Omental fat pad (tissue), 3 donors: ENCODE measurements at regions not wholly inside any gene's neighbourhood (a gene's known extent, or its start where the extent isn't known, plus 50 kb on each side); places are given as distances from the start of the nearest gene placed in this dataset.

Experiments
- ATAC-seq: fragments of 150-250 bp; one replicate; pipeline ENCODE4 v1.9.1; 2016; ENCODE audit warnings: mild to moderate bottlenecking, moderate library complexity; ENCODE audit not compliant: low FRiP score
- DNase-seq: peaks from one replicate; pipeline ENCODE4 v3.0.0-alpha.2; 2019; ENCODE audit warnings: low spot score
- TF ChIP-seq, protein P1 (sequence below), 3 donors: fragments of 450-650 bp; IDR thresholded peaks; one replicate each; pipeline ENCODE4 v1.5.1; 2016 to 2017; ENCODE audit warnings: antibody characterized with exemption in 3 of 3, mild to moderate bottlenecking in 3 of 3, moderate library complexity in 2 of 3

DNA sequence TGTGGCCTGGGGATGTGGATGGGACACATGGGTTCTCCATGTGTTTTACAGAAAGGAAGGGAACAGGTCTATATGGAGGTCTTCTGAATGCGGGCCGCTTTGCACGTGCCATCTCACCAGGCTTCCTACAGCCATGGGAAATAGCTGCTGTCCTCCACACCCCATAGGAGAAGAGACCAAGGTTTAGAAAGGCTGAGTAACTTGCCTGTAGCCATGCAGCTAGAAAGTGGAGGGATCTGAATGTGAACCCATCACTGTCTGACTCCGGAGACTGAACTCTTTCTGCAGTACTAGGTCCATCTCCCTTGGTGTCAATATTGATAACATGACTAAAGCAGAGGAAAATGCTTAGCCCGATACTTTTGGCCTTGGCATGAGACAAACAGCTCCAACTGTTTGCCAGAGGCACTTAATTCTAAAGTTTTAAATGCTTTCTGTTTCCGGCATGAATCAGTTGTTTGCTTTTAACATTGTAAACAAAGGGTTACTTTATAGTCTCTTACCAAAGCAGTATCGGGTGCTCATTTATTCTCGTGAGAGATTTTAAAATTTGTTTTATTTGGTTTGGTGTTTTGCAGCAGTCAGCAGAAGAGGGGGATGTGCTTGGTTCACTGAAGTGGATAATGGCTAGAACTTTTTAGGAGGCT is 64.8 kb upstream of the LOXL4 start:
- ATAC-seq, result no peak

DNA sequence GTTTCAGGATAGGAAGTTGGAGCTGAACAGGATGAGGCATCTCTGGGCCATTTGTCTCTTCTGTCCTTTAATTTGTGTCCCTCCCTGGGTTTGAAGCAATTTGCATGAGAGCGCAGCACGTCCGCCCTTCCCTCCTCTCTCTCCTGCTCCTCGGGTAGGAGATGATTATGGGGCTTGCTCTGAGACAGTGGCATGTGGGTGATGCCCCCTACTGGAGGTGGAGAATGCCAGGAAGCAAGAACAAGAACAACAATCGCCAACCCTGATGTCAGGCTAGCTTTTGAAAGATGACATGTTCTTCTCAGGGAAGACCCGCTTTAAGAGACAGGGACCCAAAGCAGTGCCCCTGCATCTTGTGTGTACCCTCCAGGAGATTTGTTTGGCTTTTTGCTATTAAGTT is 63.9 kb upstream of the LOXL4 start:
- ATAC-seq (no peak), DNase-seq (no peak)
- TF ChIP-seq, protein P1, sequence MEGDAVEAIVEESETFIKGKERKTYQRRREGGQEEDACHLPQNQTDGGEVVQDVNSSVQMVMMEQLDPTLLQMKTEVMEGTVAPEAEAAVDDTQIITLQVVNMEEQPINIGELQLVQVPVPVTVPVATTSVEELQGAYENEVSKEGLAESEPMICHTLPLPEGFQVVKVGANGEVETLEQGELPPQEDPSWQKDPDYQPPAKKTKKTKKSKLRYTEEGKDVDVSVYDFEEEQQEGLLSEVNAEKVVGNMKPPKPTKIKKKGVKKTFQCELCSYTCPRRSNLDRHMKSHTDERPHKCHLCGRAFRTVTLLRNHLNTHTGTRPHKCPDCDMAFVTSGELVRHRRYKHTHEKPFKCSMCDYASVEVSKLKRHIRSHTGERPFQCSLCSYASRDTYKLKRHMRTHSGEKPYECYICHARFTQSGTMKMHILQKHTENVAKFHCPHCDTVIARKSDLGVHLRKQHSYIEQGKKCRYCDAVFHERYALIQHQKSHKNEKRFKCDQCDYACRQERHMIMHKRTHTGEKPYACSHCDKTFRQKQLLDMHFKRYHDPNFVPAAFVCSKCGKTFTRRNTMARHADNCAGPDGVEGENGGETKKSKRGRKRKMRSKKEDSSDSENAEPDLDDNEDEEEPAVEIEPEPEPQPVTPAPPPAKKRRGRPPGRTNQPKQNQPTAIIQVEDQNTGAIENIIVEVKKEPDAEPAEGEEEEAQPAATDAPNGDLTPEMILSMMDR (IDR thresholded peaks at IDR 0.05), result no peak

More for the DNA sequence above, 64.8 kb upstream of the LOXL4 start:
- DNase-seq, result no peak
- TF ChIP-seq, protein P1 (IDR thresholded peaks at IDR 0.05), result no peak

DNA sequence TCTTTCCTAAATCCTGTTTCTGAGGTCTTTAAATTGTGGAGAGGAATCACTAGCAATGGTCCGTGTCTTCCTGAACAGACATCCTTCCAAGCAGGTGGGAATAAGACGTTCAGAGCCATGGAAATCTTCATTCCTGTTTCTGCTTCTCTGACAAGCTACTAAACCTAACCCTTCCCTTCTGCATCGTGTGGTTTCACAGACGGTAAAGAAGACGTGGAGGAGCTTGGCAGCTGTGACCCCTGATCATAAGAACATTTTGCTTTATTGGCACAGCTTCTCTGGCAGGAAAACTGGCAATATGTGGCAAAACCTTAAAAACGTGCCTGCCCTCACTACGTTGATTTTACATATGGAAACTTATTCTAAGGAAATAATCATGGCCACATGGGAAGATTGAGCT is 63.0 kb upstream of the LOXL4 start:
- DNase-seq, result no peak
- ATAC-seq, result no peak
- TF ChIP-seq, protein P1 (IDR thresholded peaks at IDR 0.05), result no peak

DNA sequence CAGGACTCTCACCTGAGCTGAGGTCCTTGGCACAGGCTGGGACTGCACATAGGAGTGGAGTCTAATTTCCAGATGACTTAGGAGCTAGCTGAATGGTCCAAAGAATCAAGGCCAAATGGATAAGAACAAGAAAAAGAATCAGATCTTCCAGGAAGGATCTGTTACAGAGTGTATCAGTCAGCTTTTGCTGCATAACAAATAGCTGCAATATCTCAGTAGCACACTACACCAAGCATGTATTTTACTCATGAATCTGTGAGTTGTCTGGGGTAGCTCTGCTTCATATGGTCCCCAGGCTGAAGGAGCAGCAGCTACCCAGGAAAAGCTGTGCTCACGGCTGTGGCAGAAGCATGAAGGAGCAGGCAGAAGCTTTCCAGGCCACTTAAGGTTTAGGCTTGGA is 60.6 kb upstream of the LOXL4 start:
- DNase-seq (no peak), ATAC-seq (no peak)
- TF ChIP-seq, protein P1 (IDR thresholded peaks at IDR 0.05), result no peak

DNA sequence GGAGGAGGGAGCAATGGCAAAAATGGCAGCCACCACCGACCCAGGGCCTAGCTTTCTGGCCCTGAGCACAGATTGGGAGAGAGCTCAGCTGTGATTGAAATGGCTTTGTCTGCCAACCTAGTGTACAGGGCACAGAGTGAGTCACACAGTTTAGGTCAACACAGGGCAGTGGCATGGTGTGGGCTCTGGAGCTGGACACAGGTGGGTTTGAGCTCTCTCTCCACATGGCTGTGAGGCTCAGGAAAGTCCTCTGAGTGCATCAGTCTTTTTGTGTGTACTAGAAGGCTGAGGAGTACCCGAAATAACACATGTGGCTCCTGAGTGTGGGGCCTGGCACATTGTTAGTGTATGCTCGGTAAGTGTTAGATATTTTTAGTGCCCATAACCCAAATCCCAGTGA is 60.2 kb upstream of the LOXL4 start:
- ATAC-seq, result peak; percentile 8
- no peak for DNase-seq
- TF ChIP-seq, protein P1 (IDR thresholded peaks at IDR 0.05), result no peak

DNA sequence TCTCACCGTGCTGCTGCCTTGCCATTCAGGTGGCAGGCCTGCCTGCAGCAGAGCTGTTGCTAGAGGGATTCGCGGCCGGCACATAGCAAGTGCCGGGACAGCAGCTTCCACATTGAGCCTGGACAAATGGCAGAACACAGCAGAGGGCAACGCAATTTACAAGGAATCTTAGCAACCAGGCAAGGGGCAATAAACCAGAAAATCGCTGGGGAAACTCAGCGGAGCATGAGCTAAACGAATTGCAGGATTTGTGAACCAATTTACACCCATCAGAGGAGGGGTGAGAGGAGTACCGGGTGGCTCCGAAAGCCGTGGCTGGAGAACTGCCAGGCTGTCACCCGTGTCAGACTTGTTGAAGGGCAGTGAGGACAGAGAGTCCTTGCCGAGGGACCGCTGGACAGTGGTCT is 58.6 kb upstream of the LOXL4 start:
- DNase-seq, result no peak
- TF ChIP-seq, protein P1 (IDR thresholded peaks at IDR 0.05), result no peak
- no peak for ATAC-seq
